Endothelial cell of umbilical vein (primary cell): ENCODE measurements at regions not wholly inside any gene's neighbourhood (a gene's known extent, or its start where the extent isn't known, plus 50 kb on each side); places are given as distances from the start of the nearest gene placed in this dataset.

Experiments
- BruUV-seq: library from RNA; stranded (reverse); fragments of 400-500 nt; replicated peaks from 2 replicates; lab custom pipeline; 2021; lab: Mats Ljungman, UMichigan
- CTCF ChIA-PET: fragments of 300-600, 350-600 bp; sonication (Branson Sonifier 250); formaldehyde crosslinking; loops from one replicate; lab custom pipeline; 2021; ENCODE audit warnings: antibody characterized with exemption, inconsistent platforms; lab: Charles Lee
- POLR2A ChIA-PET: fragments of 300-600, 350-600 bp; sonication (Branson Sonifier 250); formaldehyde crosslinking; loops from one replicate; lab custom pipeline; 2021; ENCODE audit warnings: antibody characterized with exemption, inconsistent platforms; lab: Charles Lee
- DNase-seq: peaks from one replicate; pipeline ENCODE4 v3.0.0-alpha.2; 2011; ENCODE audit warnings: low read depth, low spot score
- FAIRE-seq: peaks from 2 replicates; lab custom pipeline; 2011; peaks lifted over from hg19 to GRCh38; lab: Jason Lieb, UNC
- H2AFZ ChIP-seq: 2 replicates; pipeline ENCODE4 v1.6.0; 2012; ENCODE audit warnings: low read depth, low read length, control low read depth, inconsistent platforms
- H3K27ac ChIP-seq: 2 replicates; pipeline ENCODE4 v1.5.1; 2011; ENCODE audit warnings: low read depth, mild to moderate bottlenecking, control low read depth, low read length, moderate library complexity; ENCODE audit not compliant: insufficient read depth
- H3K27me3 ChIP-seq, 2 experiments: 2 replicates each; pipeline versions ENCODE4 v1.6.0 to v1.6.1; 2011; ENCODE audit warnings: low read length in 2 of 2, mixed read lengths in 1 of 2; ENCODE audit not compliant: control insufficient read depth in 2 of 2, insufficient read depth in 2 of 2
- H3K36me3 ChIP-seq, 2 experiments: 2 replicates in 1 of 2; 3 replicates in 1 of 2; pipeline ENCODE4 v1.5.1; 2011; ENCODE audit warnings: low read length in 2 of 2, mild to moderate bottlenecking in 1 of 2, moderate library complexity in 1 of 2; ENCODE audit not compliant: control insufficient read depth in 2 of 2, insufficient read depth in 2 of 2; ENCODE audit errors: extremely low read depth in 1 of 2
- H3K4me1 ChIP-seq: 3 replicates; pipeline ENCODE4 v1.5.1; 2011; ENCODE audit warnings: mild to moderate bottlenecking, low read length; ENCODE audit not compliant: control insufficient read depth, insufficient read depth; ENCODE audit errors: extremely low read depth
- H3K4me2 ChIP-seq: 2 replicates; pipeline ENCODE4 v1.6.1; 2011; ENCODE audit warnings: low read length, control low read depth, mixed read lengths; ENCODE audit not compliant: insufficient read depth
- H3K4me3 ChIP-seq, 3 experiments: fragments of 200-600 bp in 1 of 3; sonication (generic), shearing (Covaris generic) in 1 of 3; replicated peaks in 1 of 3; 2 replicates each; pipeline ENCODE4 v1.5.1; 2011 to 2016; ENCODE audit warnings: control low read depth in 3 of 3, low read length in 3 of 3, mild to moderate bottlenecking in 2 of 3, inconsistent platforms in 1 of 3, low read depth in 1 of 3, moderate library complexity in 1 of 3; ENCODE audit not compliant: insufficient read depth in 1 of 3
- H3K79me2 ChIP-seq: 2 replicates; pipeline ENCODE4 v1.6.0; 2012; ENCODE audit warnings: low read length, inconsistent platforms; ENCODE audit not compliant: control insufficient read depth, insufficient read depth
- H3K9ac ChIP-seq: replicated peaks from 2 replicates; pipeline ENCODE3; 2011; ENCODE audit warnings: low read length, control low read depth; ENCODE audit not compliant: insufficient read depth; ENCODE audit errors: extremely low read depth
- H3K9me1 ChIP-seq: replicated peaks from 3 replicates; pipeline ENCODE4 v1.6.0; 2011; ENCODE audit warnings: mild to moderate bottlenecking, low read length; ENCODE audit not compliant: control insufficient read depth, insufficient read depth; ENCODE audit errors: extremely low read depth
- H3K9me3 ChIP-seq: replicated peaks from 2 replicates; pipeline ENCODE4 v1.5.1; 2012; ENCODE audit warnings: low read length, inconsistent platforms; ENCODE audit not compliant: control insufficient read depth, insufficient read depth
- H4K20me1 ChIP-seq: replicated peaks from 2 replicates; pipeline ENCODE3; 2011; ENCODE audit warnings: mild to moderate bottlenecking, low read length; ENCODE audit not compliant: control insufficient read depth, insufficient read depth; ENCODE audit errors: extremely low read depth
- EZH2 ChIP-seq: IDR thresholded peaks from 2 replicates; pipeline ENCODE4 v1.6.1; 2012; ENCODE audit warnings: borderline replicate concordance, low read depth, mild to moderate bottlenecking, moderate library complexity, low read length, inconsistent platforms; ENCODE audit not compliant: severe bottlenecking
- FOS ChIP-seq: IDR thresholded peaks from 2 replicates; pipeline ENCODE4 v1.6.1; 2011; ENCODE audit warnings: mild to moderate bottlenecking, low read length, moderate library complexity, borderline replicate concordance; ENCODE audit not compliant: insufficient read depth
- GATA2 ChIP-seq: IDR thresholded peaks from 2 replicates; pipeline ENCODE4 v1.7.0; 2011; ENCODE audit warnings: low read depth, mild to moderate bottlenecking, moderate library complexity, mixed read lengths, low read length; ENCODE audit not compliant: insufficient read length, insufficient read depth
- JUN ChIP-seq: IDR thresholded peaks from 2 replicates; pipeline ENCODE4 v1.6.1; 2011; ENCODE audit warnings: borderline replicate concordance, low read depth; ENCODE audit not compliant: insufficient read length, insufficient read depth
- MAX ChIP-seq: IDR thresholded peaks from 2 replicates; pipeline ENCODE4 v1.6.1; 2011; ENCODE audit not compliant: insufficient read depth, insufficient read length
- MYC ChIP-seq: IDR thresholded peaks from one replicate; pipeline ENCODE4 v1.6.1; 2011; ENCODE audit warnings: mild to moderate bottlenecking, low read depth, low read length
- POLR2A ChIP-seq: IDR thresholded peaks from 2 replicates; pipeline ENCODE4 v1.6.1; 2012; ENCODE audit warnings: low read depth, mild to moderate bottlenecking, control low read depth, low read length
- POLR2AphosphoS5 ChIP-seq: IDR thresholded peaks from 2 replicates; pipeline ENCODE4 v1.6.1; 2012; ENCODE audit warnings: low read depth, mild to moderate bottlenecking, control low read depth, low read length, moderate library complexity; ENCODE audit not compliant: insufficient read depth
- dilution Hi-C: fragments of 300-500 bp; cut with MboI; formaldehyde crosslinking; loops from one replicate; pipeline ENCODE4 v1.15.0; 2019; ENCODE audit warnings: low sequenced_read_pairs; ENCODE audit not compliant: extremely low pct_ligation_motif_present
- intact Hi-C: fragments of 100-400 bp; cut with micrococcal nuclease; formaldehyde crosslinking; loops from one replicate; pipeline ENCODE4 v1.10.0; 2022
- TF ChIP-seq, protein P1 (sequence below), 2 donors: IDR thresholded peaks; 1 replicate in 1 of 2; 2 replicates in 1 of 2; pipeline ENCODE4 v1.5.1; 2011; ENCODE audit warnings: low read length in 2 of 2, mild to moderate bottlenecking in 2 of 2, moderate library complexity in 2 of 2, control low read depth in 1 of 2, inconsistent platforms in 1 of 2, low read depth in 1 of 2; ENCODE audit not compliant: insufficient read depth in 1 of 2; ENCODE audit errors: extremely low read depth in 1 of 2

DNA sequence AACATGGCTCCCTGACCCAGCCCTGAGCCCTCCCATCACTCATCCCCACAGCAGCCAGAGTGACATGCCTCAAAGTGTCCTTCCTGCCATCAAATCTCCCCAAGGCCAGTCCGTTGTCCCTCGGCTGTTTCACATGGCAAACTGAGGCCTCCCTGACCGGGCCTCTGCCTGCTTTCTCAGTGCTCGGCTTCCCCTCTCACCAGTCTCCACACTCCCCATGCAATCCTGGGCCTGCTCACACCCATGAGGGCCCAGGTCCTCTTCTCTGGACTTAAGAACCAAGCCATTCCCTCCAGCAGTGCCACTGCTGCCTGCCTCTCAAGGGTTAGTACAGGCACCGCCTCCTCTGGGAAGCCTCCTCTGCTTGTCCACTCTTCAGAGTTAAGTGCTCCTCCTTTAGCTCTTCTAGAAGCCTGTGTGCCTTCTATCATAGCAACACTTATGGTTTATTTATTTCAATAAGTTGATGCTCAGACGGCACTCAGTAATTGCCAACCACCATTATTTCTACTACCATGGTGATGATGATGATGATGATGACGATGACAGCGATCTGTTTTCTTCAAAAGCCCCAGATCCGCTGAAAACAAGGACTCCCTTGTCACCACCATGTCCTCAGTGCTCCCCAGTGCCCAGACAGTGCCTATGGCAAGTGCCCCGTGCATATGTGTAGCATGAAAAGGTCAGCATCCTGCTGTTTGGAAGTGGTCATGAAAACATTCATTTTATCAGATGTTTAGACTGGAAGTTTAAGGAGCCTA is 449.0 kb downstream of the CDH26 start:
- no peak overlapping the region for H3K4me3 ChIP-seq
- peaks cover 13% of the 10 kb centered on the region for H3K9me3 ChIP-seq
- H3K4me1 ChIP-seq = no peaks in the 10 kb centered on the region
- intact Hi-C loops (no loop called here), dilution Hi-C loops (no loop called here)
- no peaks in the 10 kb centered on the region for H3K9me1 ChIP-seq
- DNase-seq (no peak), FAIRE-seq (no peak)
- H3K27ac ChIP-seq = no peak overlapping the region
- H3K9ac ChIP-seq = no peak overlapping the region
- no peak for TF ChIP-seq GATA2
- no peak for TF ChIP-seq EZH2
- no peak for TF ChIP-seq JUN
- TF ChIP-seq, protein P1, sequence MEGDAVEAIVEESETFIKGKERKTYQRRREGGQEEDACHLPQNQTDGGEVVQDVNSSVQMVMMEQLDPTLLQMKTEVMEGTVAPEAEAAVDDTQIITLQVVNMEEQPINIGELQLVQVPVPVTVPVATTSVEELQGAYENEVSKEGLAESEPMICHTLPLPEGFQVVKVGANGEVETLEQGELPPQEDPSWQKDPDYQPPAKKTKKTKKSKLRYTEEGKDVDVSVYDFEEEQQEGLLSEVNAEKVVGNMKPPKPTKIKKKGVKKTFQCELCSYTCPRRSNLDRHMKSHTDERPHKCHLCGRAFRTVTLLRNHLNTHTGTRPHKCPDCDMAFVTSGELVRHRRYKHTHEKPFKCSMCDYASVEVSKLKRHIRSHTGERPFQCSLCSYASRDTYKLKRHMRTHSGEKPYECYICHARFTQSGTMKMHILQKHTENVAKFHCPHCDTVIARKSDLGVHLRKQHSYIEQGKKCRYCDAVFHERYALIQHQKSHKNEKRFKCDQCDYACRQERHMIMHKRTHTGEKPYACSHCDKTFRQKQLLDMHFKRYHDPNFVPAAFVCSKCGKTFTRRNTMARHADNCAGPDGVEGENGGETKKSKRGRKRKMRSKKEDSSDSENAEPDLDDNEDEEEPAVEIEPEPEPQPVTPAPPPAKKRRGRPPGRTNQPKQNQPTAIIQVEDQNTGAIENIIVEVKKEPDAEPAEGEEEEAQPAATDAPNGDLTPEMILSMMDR (IDR thresholded peaks at IDR 0.05; ENCODE audit: extremely low read depth in 1 of 2, insufficient read depth in 1 of 2, low read depth in 1 of 2, low read length in 2 of 2) = no peak
- TF ChIP-seq POLR2AphosphoS5 = no peak
- no peak for TF ChIP-seq FOS
- TF ChIP-seq MYC = no peak
- TF ChIP-seq POLR2A = no peak
- TF ChIP-seq MAX = no peak
- no peaks in the 10 kb centered on the region for H3K27me3 ChIP-seq
- no peak overlapping the region for H3K4me2 ChIP-seq
- no TSS peak for BruUV-seq
- no peaks in the 10 kb centered on the region for H3K79me2 ChIP-seq
- H4K20me1 ChIP-seq = no peaks in the 10 kb centered on the region
- no peak overlapping the region for H2AFZ ChIP-seq
- ChIA-PET CTCF (no interaction called here), POLR2A (no interaction called here)
- no peaks in the 10 kb centered on the region for H3K36me3 ChIP-seq
